ENCODE measurements at regions not wholly inside any gene's neighbourhood (a gene's known extent, or its start where the extent isn't known, plus 50 kb on each side); places are given as distances from the start of the nearest gene placed in this dataset.

DNA sequence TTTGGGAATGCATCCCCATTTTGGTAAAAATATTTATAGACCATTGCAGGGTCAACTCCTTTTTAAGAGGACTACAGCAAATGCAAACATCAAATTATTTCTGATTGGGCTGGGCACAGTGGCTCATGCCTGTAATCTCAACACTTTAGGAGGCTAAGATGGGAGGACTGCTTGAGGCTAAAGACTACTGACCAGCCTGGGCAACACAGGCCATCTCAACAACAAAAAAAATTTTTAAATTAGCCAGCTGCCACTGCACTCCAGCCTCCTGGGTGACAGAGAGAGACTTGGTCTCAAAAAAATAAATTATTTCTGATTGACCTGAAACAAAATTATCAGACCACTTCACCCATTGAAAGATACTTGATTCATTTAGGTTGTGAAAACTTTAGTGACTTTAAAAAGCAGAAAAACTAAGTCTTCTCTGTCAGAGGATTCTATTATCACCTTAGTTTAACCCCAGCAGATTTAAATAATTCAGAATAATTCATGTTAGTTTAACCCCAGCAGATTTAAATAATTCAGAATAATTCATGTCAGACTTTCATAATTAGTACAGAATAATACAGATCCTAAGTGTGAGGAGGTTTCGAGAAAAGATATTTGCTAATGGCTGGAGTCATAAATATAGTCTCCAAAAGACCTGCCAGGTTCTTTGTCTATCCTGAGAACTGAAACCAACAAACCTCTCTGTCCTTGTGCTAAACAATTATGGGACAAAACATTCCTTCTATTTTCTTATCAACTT lies 183.6 kb upstream of the STT3B start:
- H3K9me3 Mint-ChIP-seq, result peaks cover 16% of the 10 kb centered on the region
- no peaks in the 10 kb centered on the region for H3K27me3 Mint-ChIP-seq
- no peaks in the 10 kb centered on the region for H3K36me3 Mint-ChIP-seq (ENCODE audit: low read depth)
- no peak overlapping the region for H3K4me3 Mint-ChIP-seq
- intact Hi-C loops (cut with micrococcal nuclease), result no loop called here
- H3K27ac Mint-ChIP-seq, result no peak overlapping the region
- H3K4me1 Mint-ChIP-seq (ENCODE audit: low read depth), result no peaks in the 10 kb centered on the region

DNA sequence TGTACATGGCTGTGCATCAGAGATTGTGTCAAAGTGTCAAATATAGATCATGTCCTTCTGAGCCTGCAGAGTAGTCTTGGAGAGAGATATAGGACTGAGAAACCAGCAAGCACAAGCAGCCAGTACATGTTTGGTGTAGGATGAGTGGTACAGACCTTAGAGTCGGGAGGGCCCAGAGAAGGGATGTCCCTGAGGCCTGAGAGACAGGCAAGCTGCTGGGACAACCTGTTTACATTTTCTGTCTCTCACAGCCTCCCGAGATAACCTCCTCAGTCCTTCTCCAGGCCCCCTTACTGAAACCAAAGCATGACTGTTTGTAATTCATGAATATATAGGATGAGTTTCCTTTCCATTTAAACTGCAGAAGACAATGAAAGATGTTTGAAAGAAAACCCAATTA lies 182.4 kb upstream of the STT3B start:
- Mint-ChIP-seq H3K4me1 (ENCODE audit: low read depth) (no peaks in the 10 kb centered on the region), H3K4me3 (no peak overlapping the region), H3K27ac (no peak overlapping the region), H3K27me3 (no peaks in the 10 kb centered on the region), H3K9me3 (peaks cover 10% of the 10 kb centered on the region), H3K36me3 (ENCODE audit: low read depth) (no peaks in the 10 kb centered on the region)
- intact Hi-C loops (cut with micrococcal nuclease), result no loop called here

DNA sequence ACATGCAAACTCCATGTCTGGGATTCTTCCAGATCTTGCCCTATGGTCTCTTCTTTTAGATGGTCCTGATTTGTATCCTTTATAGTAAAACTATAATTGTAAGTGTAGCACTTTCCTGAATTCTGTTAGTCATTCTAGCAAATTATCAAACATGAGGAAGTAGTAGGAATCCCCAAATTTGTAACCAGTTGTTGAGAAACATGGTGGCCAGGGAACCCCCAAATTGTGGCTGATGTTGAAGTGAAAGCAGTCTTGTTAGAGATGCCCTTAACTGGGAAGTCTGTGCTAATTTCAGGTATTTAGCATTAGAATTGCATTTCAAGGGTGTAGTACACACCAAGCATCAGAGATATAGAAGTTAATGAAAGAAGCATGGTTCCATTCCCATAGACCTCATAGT lies 180.4 kb upstream of the STT3B start:
- no peak overlapping the region for H3K27ac Mint-ChIP-seq
- H3K4me3 Mint-ChIP-seq, result no peak overlapping the region
- H3K27me3 Mint-ChIP-seq, result no peaks in the 10 kb centered on the region
- H3K9me3 Mint-ChIP-seq, result peaks cover 14% of the 10 kb centered on the region
- no peaks in the 10 kb centered on the region for H3K36me3 Mint-ChIP-seq (ENCODE audit: low read depth)
- intact Hi-C loops (cut with micrococcal nuclease), result no loop called here
- H3K4me1 Mint-ChIP-seq (ENCODE audit: low read depth), result peaks cover 5% of the 10 kb centered on the region

DNA sequence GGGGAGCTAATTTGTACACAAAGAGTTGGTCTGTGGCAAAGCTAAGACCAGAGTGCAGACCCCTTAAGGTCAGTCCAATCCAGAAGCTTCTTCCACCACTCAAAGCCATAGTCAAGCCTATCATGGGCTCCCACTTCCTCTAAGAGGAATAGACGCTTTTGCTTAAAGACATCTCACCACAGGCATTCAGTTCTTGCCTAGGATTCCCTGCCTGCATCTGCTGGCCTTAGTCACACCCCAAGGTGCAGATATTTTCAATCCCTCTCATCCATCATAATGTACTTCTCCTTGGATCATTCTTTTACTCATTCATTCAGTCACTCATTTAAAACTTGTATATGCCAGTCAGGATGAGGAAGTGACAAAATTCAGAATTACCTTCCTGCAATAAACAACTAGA lies 179.6 kb upstream of the STT3B start:
- no peaks in the 10 kb centered on the region for H3K27me3 Mint-ChIP-seq
- H3K4me1 Mint-ChIP-seq (ENCODE audit: low read depth), result peaks cover 5% of the 10 kb centered on the region
- no peak overlapping the region for H3K4me3 Mint-ChIP-seq
- peaks cover 14% of the 10 kb centered on the region for H3K9me3 Mint-ChIP-seq
- no peaks in the 10 kb centered on the region for H3K36me3 Mint-ChIP-seq (ENCODE audit: low read depth)
- H3K27ac Mint-ChIP-seq, result no peak overlapping the region
- intact Hi-C loops (cut with micrococcal nuclease), result no loop called here

DNA sequence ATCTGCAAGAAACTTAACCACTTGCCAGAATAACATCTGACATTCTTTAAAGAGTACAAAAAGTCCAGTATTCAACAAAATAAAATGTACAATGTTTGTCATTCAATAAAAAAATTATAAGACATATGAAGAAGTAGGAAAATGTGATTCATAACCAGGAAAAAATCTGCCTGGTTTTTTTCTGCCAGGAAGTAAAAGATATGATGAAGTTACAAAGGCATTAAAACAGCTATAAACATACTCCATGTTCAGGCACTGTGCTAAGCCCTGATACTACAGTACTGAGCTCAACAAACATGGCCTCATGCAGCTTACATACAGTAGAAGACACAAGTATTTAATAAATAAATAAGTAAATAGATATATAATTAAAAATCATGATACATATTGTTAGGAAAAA lies 178.4 kb upstream of the STT3B start:
- Mint-ChIP-seq H3K9me3 (peaks cover 14% of the 10 kb centered on the region), H3K27ac (no peak overlapping the region), H3K36me3 (ENCODE audit: low read depth) (no peaks in the 10 kb centered on the region), H3K4me3 (no peak overlapping the region), H3K4me1 (ENCODE audit: low read depth) (peaks cover 5% of the 10 kb centered on the region), H3K27me3 (no peaks in the 10 kb centered on the region)
- intact Hi-C loops (cut with micrococcal nuclease), result no loop called here

DNA sequence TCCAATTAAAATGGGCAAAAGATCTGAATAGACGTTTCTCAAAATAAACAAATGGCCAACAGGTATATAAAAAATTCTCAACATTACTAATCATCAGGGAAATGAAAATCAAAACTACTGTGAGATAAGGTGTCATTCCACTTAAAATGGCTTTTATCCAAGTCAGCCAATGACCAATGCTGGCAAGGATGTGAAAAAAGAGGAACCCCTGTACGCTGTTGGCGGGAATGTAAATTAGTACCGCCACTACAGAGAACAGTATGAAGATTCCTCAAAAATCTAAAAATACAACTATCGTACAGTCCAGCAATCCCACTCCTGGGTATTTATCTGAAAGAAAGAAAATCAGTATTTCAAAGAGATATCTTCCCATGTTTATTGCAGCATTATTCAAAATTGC lies 176.9 kb upstream of the STT3B start:
- intact Hi-C loops (cut with micrococcal nuclease), result no loop called here
- Mint-ChIP-seq H3K27me3 (no peaks in the 10 kb centered on the region), H3K4me3 (no peak overlapping the region), H3K36me3 (ENCODE audit: low read depth) (no peaks in the 10 kb centered on the region), H3K27ac (no peak overlapping the region), H3K9me3 (peaks cover 14% of the 10 kb centered on the region), H3K4me1 (ENCODE audit: low read depth) (peaks cover 8% of the 10 kb centered on the region)

DNA sequence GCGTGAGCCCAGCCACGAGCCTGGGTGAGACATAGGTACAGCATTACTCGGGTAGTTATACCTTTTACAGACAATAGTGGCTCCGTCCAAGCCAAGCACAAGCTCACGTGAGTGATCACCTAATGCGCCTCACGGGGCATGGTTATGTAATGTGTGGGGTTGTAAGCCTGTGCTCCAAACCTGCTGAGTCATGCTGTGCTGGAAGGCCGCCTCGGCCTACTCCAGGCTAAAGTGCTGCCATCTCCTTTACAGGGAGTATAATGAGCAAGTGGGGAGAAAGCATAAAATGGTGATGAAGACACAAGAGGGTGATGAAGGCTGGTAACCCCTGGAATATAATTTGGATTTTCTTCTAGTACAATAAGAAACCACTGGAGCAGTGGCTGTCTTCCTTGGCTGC lies 175.8 kb upstream of the STT3B start:
- Mint-ChIP-seq H3K4me3 (no peak overlapping the region), H3K27me3 (no peaks in the 10 kb centered on the region), H3K4me1 (ENCODE audit: low read depth) (peaks cover 14% of the 10 kb centered on the region), H3K9me3 (peaks cover 14% of the 10 kb centered on the region), H3K27ac (no peak overlapping the region), H3K36me3 (ENCODE audit: low read depth) (no peaks in the 10 kb centered on the region)
- intact Hi-C loops (cut with micrococcal nuclease), result no loop called here

DNA sequence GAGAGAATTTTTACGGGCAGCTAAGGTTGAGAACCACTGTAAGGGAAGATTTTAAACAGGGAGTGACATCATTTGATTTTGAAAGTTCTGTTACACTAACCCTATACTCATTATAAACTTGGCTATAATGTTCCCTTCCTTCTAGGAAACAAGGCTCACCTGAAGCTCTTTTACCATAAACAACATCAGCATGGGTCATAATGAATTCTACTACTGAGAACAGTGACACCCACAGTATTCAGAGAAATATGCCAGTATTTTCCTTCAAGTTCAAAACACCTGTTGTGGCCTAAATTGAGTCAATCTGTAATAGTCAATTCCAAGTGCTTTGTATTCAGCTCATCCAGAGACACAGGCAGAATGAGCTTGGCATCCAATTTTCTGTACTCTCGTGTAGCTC lies 175.3 kb upstream of the STT3B start:
- Mint-ChIP-seq H3K27me3 (no peaks in the 10 kb centered on the region), H3K4me1 (ENCODE audit: low read depth) (peaks cover 14% of the 10 kb centered on the region), H3K4me3 (no peak overlapping the region), H3K27ac (no peak overlapping the region), H3K9me3 (peaks cover 14% of the 10 kb centered on the region), H3K36me3 (ENCODE audit: low read depth) (no peaks in the 10 kb centered on the region)
- intact Hi-C loops (cut with micrococcal nuclease), result no loop called here

DNA sequence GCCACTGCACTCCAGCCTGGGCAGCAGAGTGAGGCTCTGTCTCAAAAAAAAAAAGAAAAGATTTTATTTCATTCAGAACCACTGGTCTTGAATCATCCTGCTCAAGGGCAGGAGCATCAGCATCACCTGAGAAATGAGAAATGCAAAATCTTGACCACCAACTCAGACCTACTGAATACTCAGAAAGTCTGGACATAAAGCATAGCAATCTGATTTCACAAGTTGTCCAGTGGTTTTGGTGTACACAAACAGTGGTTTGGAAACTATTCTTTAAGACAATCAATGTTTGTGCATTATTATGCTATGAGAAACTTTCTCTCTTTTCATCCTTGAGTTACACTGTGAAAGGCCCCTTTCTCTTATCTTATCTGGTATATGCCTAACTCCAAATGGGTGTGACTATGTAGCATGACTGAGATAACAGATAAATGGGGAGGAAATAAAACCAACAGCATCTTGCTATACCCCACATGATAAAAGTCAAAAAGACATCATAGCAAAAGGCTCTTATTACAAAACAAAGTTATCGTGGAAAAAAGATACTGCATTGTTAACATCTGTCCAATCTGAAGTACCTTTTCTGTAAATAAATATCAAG lies 174.2 kb upstream of the STT3B start:
- H3K4me3 Mint-ChIP-seq, result no peak overlapping the region
- H3K4me1 Mint-ChIP-seq (ENCODE audit: low read depth), result peaks cover 21% of the 10 kb centered on the region
- peaks cover 14% of the 10 kb centered on the region for H3K9me3 Mint-ChIP-seq
- intact Hi-C loops (cut with micrococcal nuclease), result no loop called here
- no peaks in the 10 kb centered on the region for H3K36me3 Mint-ChIP-seq (ENCODE audit: low read depth)
- no peaks in the 10 kb centered on the region for H3K27me3 Mint-ChIP-seq
- no peak overlapping the region for H3K27ac Mint-ChIP-seq

DNA sequence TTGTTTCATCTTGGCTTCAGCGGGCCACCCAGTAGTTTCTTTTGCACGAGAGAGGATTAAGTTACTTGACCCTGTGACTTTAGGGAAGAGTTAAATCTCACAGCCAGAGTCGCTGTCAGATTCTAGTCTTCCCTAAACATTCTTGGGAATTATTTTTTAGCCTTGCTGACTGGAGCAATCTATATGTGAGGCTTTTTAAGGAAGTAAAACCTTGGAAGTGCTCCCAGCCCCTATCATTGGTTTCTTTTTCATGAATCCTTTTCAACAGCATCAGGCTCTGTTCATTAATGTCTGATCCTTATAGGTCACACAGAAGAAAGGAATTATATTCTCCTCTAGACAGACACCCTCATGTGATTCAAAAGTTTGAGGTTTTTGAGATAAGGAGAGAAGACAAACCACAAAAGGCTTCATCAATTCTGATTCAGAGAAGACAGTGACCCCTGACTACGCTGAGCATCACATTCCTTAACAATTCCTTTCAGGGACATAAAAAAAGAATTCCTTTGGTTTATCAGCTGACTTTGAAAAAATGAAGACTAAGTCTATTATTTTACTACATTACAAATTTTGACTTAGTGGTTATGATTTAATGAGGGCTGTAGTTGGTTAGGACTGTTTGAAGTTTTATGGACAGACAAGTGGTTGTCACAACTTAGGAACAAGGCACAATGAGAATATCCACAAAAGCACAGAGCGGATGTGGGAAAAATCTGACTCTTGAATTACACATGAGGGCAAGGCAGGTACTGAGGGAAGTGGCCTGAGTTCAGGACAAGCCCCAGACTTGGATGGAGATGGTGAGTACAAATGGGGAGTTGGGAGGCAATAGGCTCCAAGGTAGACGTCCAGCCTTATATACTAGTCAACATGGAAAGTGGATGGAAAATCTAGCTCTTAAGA lies 171.1 kb upstream of the STT3B start:
- intact Hi-C loops (cut with micrococcal nuclease), result no loop called here
- no peaks in the 10 kb centered on the region for H3K27me3 Mint-ChIP-seq
- H3K27ac Mint-ChIP-seq, result peak overlapping the region; percentile 22
- H3K4me3 Mint-ChIP-seq, result no peak overlapping the region
- H3K36me3 Mint-ChIP-seq (ENCODE audit: low read depth), result no peaks in the 10 kb centered on the region
- peaks cover 34% of the 10 kb centered on the region for H3K4me1 Mint-ChIP-seq (ENCODE audit: low read depth)
- H3K9me3 Mint-ChIP-seq, result no peaks in the 10 kb centered on the region

DNA sequence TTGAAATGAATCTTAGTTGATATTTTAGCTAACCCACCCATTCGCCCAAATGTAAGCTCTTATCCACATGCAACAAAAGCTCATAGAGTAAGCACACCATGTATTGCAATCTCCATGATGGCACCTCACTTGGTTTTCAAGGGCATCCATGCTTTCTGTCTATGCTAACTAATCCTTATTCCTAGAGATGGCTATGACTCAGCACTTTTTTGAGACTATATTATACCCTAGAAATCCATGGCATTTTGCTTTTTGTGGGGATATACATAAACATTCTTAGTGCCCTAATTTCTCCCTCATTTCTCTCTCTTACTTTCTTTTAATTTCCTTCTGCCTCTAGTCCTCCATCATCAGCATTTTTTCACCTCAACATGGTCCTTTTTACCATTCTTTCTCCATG lies 168.5 kb upstream of the STT3B start:
- H3K36me3 Mint-ChIP-seq (ENCODE audit: low read depth), result no peaks in the 10 kb centered on the region
- no peaks in the 10 kb centered on the region for H3K27me3 Mint-ChIP-seq
- H3K4me3 Mint-ChIP-seq, result no peak overlapping the region
- no peak overlapping the region for H3K27ac Mint-ChIP-seq
- H3K4me1 Mint-ChIP-seq (ENCODE audit: low read depth), result peaks cover 29% of the 10 kb centered on the region
- H3K9me3 Mint-ChIP-seq, result no peaks in the 10 kb centered on the region
- intact Hi-C loops (cut with micrococcal nuclease), result no loop called here

DNA sequence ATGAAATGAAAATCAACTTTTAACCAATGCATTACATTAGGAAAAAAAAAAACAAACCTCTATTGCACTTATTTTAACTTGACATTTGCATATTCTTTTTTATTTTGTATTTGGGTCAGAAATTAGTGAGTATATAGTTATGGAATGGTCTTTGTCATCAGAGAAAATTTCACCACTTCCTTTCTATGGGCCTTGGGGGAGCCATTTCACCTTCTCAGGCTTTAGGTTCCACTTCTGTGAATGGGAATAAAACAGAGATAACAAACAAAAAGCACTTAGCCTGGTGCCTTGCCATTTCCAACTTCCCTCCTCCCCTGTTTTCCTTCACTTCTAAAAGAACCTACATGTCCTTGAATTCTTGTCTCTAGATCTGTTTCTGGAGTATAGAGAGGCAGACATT lies 168.0 kb upstream of the STT3B start:
- Mint-ChIP-seq H3K9me3 (no peaks in the 10 kb centered on the region), H3K4me1 (ENCODE audit: low read depth) (peaks cover 29% of the 10 kb centered on the region), H3K27me3 (no peaks in the 10 kb centered on the region), H3K36me3 (ENCODE audit: low read depth) (no peaks in the 10 kb centered on the region), H3K27ac (no peak overlapping the region), H3K4me3 (no peak overlapping the region)
- intact Hi-C loops (cut with micrococcal nuclease), result no loop called here

DNA sequence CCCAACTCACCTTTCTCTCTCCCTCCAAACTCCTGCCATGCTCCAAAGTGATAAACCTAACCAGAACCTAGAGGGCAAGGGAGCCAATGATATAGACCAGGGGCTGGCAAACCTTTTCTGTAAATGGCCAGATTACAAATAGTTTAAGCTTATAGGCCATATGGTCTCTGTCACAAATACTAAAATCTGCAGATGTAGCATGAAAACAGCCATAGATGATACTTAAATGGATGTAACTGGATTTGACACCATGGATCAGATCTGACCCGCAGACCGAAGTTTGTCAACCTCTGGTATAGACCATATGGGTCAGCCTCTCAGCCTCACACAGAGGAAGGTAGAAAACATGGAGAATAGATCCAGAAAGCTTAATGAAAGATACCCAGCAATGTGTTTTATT lies 165.2 kb upstream of the STT3B start:
- Mint-ChIP-seq H3K4me1 (ENCODE audit: low read depth) (peaks cover 20% of the 10 kb centered on the region), H3K27me3 (no peaks in the 10 kb centered on the region), H3K4me3 (no peak overlapping the region), H3K27ac (no peak overlapping the region), H3K36me3 (ENCODE audit: low read depth) (no peaks in the 10 kb centered on the region), H3K9me3 (no peaks in the 10 kb centered on the region)
- intact Hi-C loops (cut with micrococcal nuclease), result no loop called here

DNA sequence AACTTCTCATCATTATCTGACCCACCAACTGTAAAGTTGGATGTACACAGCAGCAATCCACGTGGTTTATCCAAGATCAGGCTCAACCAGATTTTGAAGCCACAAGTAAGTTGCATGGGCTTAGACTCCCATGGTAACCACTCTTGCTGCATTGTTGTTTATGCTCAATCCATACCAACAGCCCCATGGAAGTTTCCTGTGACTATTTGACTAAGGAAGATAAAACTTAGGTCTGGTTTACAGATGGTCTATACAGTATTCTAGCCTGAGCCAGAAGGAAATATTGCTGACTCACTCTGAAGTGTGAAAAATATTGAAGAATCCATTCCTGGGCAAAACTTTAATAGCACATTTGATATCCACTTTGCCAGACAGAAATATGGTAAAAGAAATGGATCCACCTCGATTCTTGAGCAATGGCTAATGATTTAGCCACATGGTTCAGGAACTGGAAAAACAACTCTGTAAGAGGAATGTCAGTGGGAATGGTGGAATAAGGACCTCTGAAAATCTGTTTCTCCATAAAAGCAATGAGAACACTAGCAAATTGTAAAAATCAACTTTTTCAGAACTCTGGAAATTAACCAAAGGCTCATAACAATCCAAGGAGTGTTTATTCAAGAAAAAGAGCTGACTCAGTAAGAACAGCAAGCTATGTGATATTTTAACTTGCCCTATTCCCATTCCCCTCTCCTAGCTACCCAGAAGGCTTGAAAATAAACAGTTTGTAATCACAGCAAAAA lies 162.9 kb upstream of the STT3B start:
- Mint-ChIP-seq H3K36me3 (ENCODE audit: low read depth) (no peaks in the 10 kb centered on the region), H3K9me3 (no peaks in the 10 kb centered on the region), H3K4me1 (ENCODE audit: low read depth) (peaks cover 9% of the 10 kb centered on the region), H3K4me3 (no peak overlapping the region), H3K27me3 (no peaks in the 10 kb centered on the region), H3K27ac (no peak overlapping the region)
- intact Hi-C loops (cut with micrococcal nuclease), result loop anchor here (10.0 kb wide), 1 partner anchor 215 kb away; no protein-coding TSS in a partner anchor
